H9 (cell line): ENCODE measurements at regions not wholly inside any gene's neighbourhood (a gene's known extent, or its start where the extent isn't known, plus 50 kb on each side); places are given as distances from the start of the nearest gene placed in this dataset.

Source experiments
- DNase-seq: peaks from one replicate; pipeline ENCODE4 v3.0.0-alpha.2; 2017
- H2AFZ ChIP-seq: one replicate; pipeline ENCODE4 v1.6.1; 2013; ENCODE audit warnings: mild to moderate bottlenecking, low read length, control low read depth, moderate library complexity
- H2AK5ac ChIP-seq: 2 replicates; pipeline ENCODE4 v1.6.1; 2013; ENCODE audit warnings: low read length, control low read depth, mixed read lengths; ENCODE audit not compliant: insufficient read length
- H2BK120ac ChIP-seq: one replicate; pipeline ENCODE4 v1.6.1; 2013; ENCODE audit warnings: low read depth, mild to moderate bottlenecking, low read length, control low read depth, inconsistent platforms; ENCODE audit not compliant: poor library complexity, severe bottlenecking
- H2BK12ac ChIP-seq: 2 replicates; pipeline ENCODE4 v1.6.1; 2013; ENCODE audit warnings: low read length, control low read depth, mixed read lengths, low read depth; ENCODE audit not compliant: insufficient read length
- H2BK15ac ChIP-seq: 2 replicates; pipeline ENCODE4 v1.6.1; 2013; ENCODE audit warnings: low read depth, low read length, control low read depth
- H2BK20ac ChIP-seq: one replicate; pipeline ENCODE4 v1.6.1; 2013; ENCODE audit warnings: low read depth, mild to moderate bottlenecking, low read length, control low read depth, inconsistent platforms; ENCODE audit not compliant: poor library complexity, severe bottlenecking
- H2BK5ac ChIP-seq: 2 replicates; pipeline ENCODE4 v1.6.1; 2013; ENCODE audit warnings: low read length, control low read depth, mixed read lengths; ENCODE audit not compliant: insufficient read length
- H3K14ac ChIP-seq: 2 replicates; pipeline ENCODE4 v1.6.1; 2013; ENCODE audit warnings: low read length, control low read depth; ENCODE audit not compliant: insufficient read depth
- H3K18ac ChIP-seq: 2 replicates; pipeline ENCODE4 v1.6.1; 2013; ENCODE audit warnings: low read depth, mild to moderate bottlenecking, mixed read lengths, low read length, control low read depth; ENCODE audit not compliant: insufficient read length
- H3K23ac ChIP-seq: 2 replicates; pipeline ENCODE4 v1.6.1; 2013; ENCODE audit warnings: low read length, control low read depth, mixed read lengths, low read depth; ENCODE audit not compliant: insufficient read length
- H3K23me2 ChIP-seq: 2 replicates; pipeline ENCODE4 v1.6.1; 2013; ENCODE audit warnings: low read depth, mild to moderate bottlenecking, mixed read lengths, low read length, control low read depth; ENCODE audit not compliant: insufficient read length, poor library complexity, severe bottlenecking
- H3K27ac ChIP-seq: 2 replicates; pipeline ENCODE4 v1.5.1; 2013; ENCODE audit warnings: low read length, control low read depth, mixed read lengths, low read depth; ENCODE audit not compliant: insufficient read length
- H3K27me3 ChIP-seq: 2 replicates; pipeline ENCODE4 v1.6.1; 2013; ENCODE audit warnings: low read length, control low read depth, inconsistent platforms; ENCODE audit not compliant: insufficient read depth
- H3K4ac ChIP-seq: 2 replicates; pipeline ENCODE4 v1.6.1; 2013; ENCODE audit warnings: low read depth, mild to moderate bottlenecking, control low read depth, inconsistent platforms, low read length, moderate library complexity
- H3K4me1 ChIP-seq: 2 replicates; pipeline ENCODE4 v1.6.1; 2013; ENCODE audit warnings: low read length, control low read depth, inconsistent platforms; ENCODE audit not compliant: insufficient read depth
- H3K4me2 ChIP-seq: 2 replicates; pipeline ENCODE4 v1.6.1; 2013; ENCODE audit warnings: low read length, control low read depth, mixed read lengths; ENCODE audit not compliant: insufficient read length, insufficient read depth
- H3K56ac ChIP-seq: 2 replicates; pipeline ENCODE4 v1.6.1; 2013; ENCODE audit warnings: low read depth, mild to moderate bottlenecking, mixed read lengths, low read length, control low read depth; ENCODE audit not compliant: insufficient read length
- H3K79me1 ChIP-seq: 2 replicates; pipeline ENCODE4 v1.6.1; 2013; ENCODE audit warnings: low read depth, mild to moderate bottlenecking, moderate library complexity, low read length, control low read depth, inconsistent platforms; ENCODE audit not compliant: insufficient read depth, poor library complexity, severe bottlenecking
- H3K79me2 ChIP-seq: 2 replicates; pipeline ENCODE4 v1.6.1; 2013; ENCODE audit warnings: low read length, control low read depth, inconsistent platforms; ENCODE audit not compliant: insufficient read depth
- H3K9ac ChIP-seq: 2 replicates; pipeline ENCODE4 v1.6.1; 2013; ENCODE audit warnings: low read length, control low read depth, mixed read lengths; ENCODE audit not compliant: insufficient read length; ENCODE audit errors: extremely low read depth
- H3K9me3 ChIP-seq: one replicate; pipeline ENCODE4 v1.6.1; 2013; ENCODE audit warnings: low read depth, low read length, inconsistent platforms; ENCODE audit not compliant: control insufficient read depth
- H3T11ph ChIP-seq: one replicate; pipeline ENCODE4 v1.6.1; 2013; ENCODE audit warnings: mild to moderate bottlenecking, low read length, control low read depth, inconsistent platforms
- H4K20me1 ChIP-seq: one replicate; pipeline ENCODE4 v1.6.1; 2013; ENCODE audit not compliant: control insufficient read depth, insufficient read length, insufficient read depth
- H4K5ac ChIP-seq: 2 replicates; pipeline ENCODE4 v1.6.1; 2013; ENCODE audit warnings: low read depth, mild to moderate bottlenecking, mixed read lengths, low read length, control low read depth; ENCODE audit not compliant: insufficient read length
- H4K8ac ChIP-seq: replicated peaks from 2 replicates; pipeline ENCODE4 v1.6.1; 2013; ENCODE audit warnings: low read length, control low read depth, mixed read lengths, low read depth; ENCODE audit not compliant: insufficient read length
- H4K91ac ChIP-seq: 2 replicates; pipeline ENCODE4 v1.6.1; 2013; ENCODE audit warnings: low read depth, mild to moderate bottlenecking, moderate library complexity, mixed read lengths, low read length, control low read depth; ENCODE audit not compliant: insufficient read length
- H3K27ac Mint-ChIP-seq, 3 experiments: 2 replicates in 2 of 3; 3 replicates in 1 of 3; pipeline ENCODE4 v1.8.0; 2020 to 2021; ENCODE audit warnings: mixed read lengths in 3 of 3, mild to moderate bottlenecking in 1 of 3, moderate library complexity in 1 of 3
- H3K27me3 Mint-ChIP-seq: 2 replicates; pipeline ENCODE4 v1.8.0; 2021; ENCODE audit warnings: low read depth, mild to moderate bottlenecking, moderate library complexity, mixed read lengths
- H3K36me3 Mint-ChIP-seq, 3 experiments: 2 replicates in 2 of 3; 3 replicates in 1 of 3; pipeline ENCODE4 v1.8.0; 2020 to 2021; ENCODE audit warnings: low read depth in 3 of 3, mixed read lengths in 3 of 3; ENCODE audit not compliant: insufficient read depth in 1 of 3
- H3K4me1 Mint-ChIP-seq, 2 experiments: 2 replicates each; pipeline ENCODE4 v1.8.0; 2020; ENCODE audit warnings: mixed read lengths in 2 of 2
- H3K4me3 Mint-ChIP-seq, 2 experiments: 2 replicates in 1 of 2; 3 replicates in 1 of 2; pipeline ENCODE4 v1.8.0; 2020 to 2021; ENCODE audit warnings: mild to moderate bottlenecking in 2 of 2, mixed read lengths in 2 of 2, moderate library complexity in 1 of 2
- H3K9me3 Mint-ChIP-seq, 2 experiments: 2 replicates in 1 of 2; 3 replicates in 1 of 2; pipeline ENCODE4 v1.8.0; 2020; ENCODE audit warnings: mild to moderate bottlenecking in 2 of 2, mixed read lengths in 2 of 2, moderate library complexity in 1 of 2
- CTCF ChIP-seq: fragments of 200-600 bp; sonication (generic); conservative IDR thresholded peaks from 3 replicates; pipeline ENCODE4 v1.8.0; 2021; ENCODE audit warnings: antibody characterized with exemption, mild to moderate bottlenecking
- WGBS: extraction: QIAGEN DNeasy Blood & Tissue Kit; methylation state at CpG from one replicate; pipeline ENCODE4 v1.1.7; 2013; ENCODE audit warnings: missing lambda C conversion rate, low lambda C conversion rate, mixed read lengths; ENCODE audit not compliant: insufficient read length; ENCODE audit errors: extremely low coverage; 5-methylcytosine and 5-hydroxymethylcytosine counted together

- no peak overlapping the region for H4K91ac ChIP-seq
- no peak overlapping the region for H4K5ac ChIP-seq
- H4K20me1 ChIP-seq = no peaks in the 10 kb centered on the region
- DNase-seq = no peak
- no peaks in the 10 kb centered on the region for H3K23me2 ChIP-seq
- no peaks in the 10 kb centered on the region for H3K79me1 ChIP-seq
- no peak overlapping the region for H2AK5ac ChIP-seq
- H3K79me2 ChIP-seq = no peaks in the 10 kb centered on the region
- H3K36me3 Mint-ChIP-seq = peaks cover 0 to 4% (median 2%) of the 10 kb centered on the region in 3 experiments; a peak in 4 of 7 replicates
- H3K4ac ChIP-seq = no peak overlapping the region
- no peak overlapping the region for H3K4me3 Mint-ChIP-seq
- no peak overlapping the region for H2BK15ac ChIP-seq
- H2BK5ac ChIP-seq = no peak overlapping the region
- no peak overlapping the region for H2BK12ac ChIP-seq
- no peak overlapping the region for H2BK20ac ChIP-seq
- no peak overlapping the region for H3K9ac ChIP-seq
- H3K27ac ChIP-seq = no peak overlapping the region
- WGBS = no CpG with 5 or more reads among the region's 8 CpGs
- no peaks in the 10 kb centered on the region for H3K9me3 ChIP-seq
- H3K23ac ChIP-seq = no peak overlapping the region
- H3K4me1 Mint-ChIP-seq = peaks cover 11 to 12% of the 10 kb centered on the region in 2 experiments
- H3K4me1 ChIP-seq = no peaks in the 10 kb centered on the region; the same call in 1 of the 2 replicates
- H3K27me3 Mint-ChIP-seq = no peaks in the 10 kb centered on the region; the same call in none of the 2 replicates
- no peak for TF ChIP-seq CTCF
- no peak overlapping the region for H3K14ac ChIP-seq
- H3K27me3 ChIP-seq = no peaks in the 10 kb centered on the region
- no peak overlapping the region for H3T11ph ChIP-seq
- no peak overlapping the region for H2AFZ ChIP-seq
- no peak overlapping the region for H3K4me2 ChIP-seq
- H4K8ac ChIP-seq = no peak overlapping the region
- H2BK120ac ChIP-seq = no peak overlapping the region
- peaks cover 5 to 7% of the 10 kb centered on the region in 2 experiments for H3K9me3 Mint-ChIP-seq
- no peak overlapping the region for H3K18ac ChIP-seq
- no peak overlapping the region for H3K56ac ChIP-seq
- no peak overlapping the region for H3K27ac Mint-ChIP-seq
These were observed 269.3 kb upstream of the MYT1L start for GRCh38 chr2:2600366-2600765.
